Muscle layer of colon (tissue), 2 donors: ENCODE measurements at regions not wholly inside any gene's neighbourhood (a gene's known extent, or its start where the extent isn't known, plus 50 kb on each side); places are given as distances from the start of the nearest gene placed in this dataset.

ENCODE experiments used
- H3K27ac ChIP-seq: one replicate; pipeline ENCODE4 v1.7.0; 2013; ENCODE audit warnings: low read depth, mild to moderate bottlenecking, low read length, moderate library complexity
- H3K27me3 ChIP-seq, 2 donors: one replicate each; pipeline ENCODE4 v1.7.0; 2013; ENCODE audit warnings: low read length in 2 of 2, mild to moderate bottlenecking in 2 of 2; ENCODE audit not compliant: insufficient read depth in 2 of 2, control insufficient read depth in 1 of 2
- H3K36me3 ChIP-seq: one replicate; pipeline ENCODE4 v1.7.0; 2013; ENCODE audit warnings: mild to moderate bottlenecking, low read length; ENCODE audit not compliant: insufficient read depth
- H3K4me1 ChIP-seq: one replicate; pipeline ENCODE4 v1.7.0; 2013; ENCODE audit warnings: mild to moderate bottlenecking, low read length; ENCODE audit not compliant: insufficient read depth
- H3K4me3 ChIP-seq, 2 donors: one replicate each; pipeline ENCODE4 v1.7.0; 2013; ENCODE audit warnings: low read length in 2 of 2, low read depth in 1 of 2, mild to moderate bottlenecking in 1 of 2, moderate library complexity in 1 of 2
- H3K9ac ChIP-seq: one replicate; pipeline ENCODE4 v1.7.0; 2013; ENCODE audit warnings: low read length
- H3K9me3 ChIP-seq: one replicate; pipeline ENCODE4 v1.7.0; 2013; ENCODE audit warnings: mild to moderate bottlenecking, low read length
- donor health status: abdominal sarcoma.
- donor health status: Adenocarcinoma of cecum.

DNA sequence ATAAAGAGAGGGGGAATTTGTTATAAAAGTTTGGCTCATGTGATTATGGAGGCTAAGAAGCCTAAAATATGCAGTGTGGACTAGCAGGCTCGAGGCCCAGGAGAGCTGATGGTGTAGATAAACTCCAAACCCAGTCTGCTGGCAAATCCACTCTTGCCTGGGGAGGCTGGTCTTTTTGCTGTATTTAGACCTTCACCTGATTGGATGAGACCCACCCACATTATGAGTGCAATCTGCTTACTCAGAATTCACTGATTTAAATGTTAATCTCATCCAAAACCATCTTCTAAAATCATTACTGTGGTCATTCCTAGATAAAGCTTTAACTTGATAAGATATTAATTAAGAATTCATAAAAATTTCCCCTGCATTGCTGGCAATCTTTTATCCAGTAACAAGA, 473.2 kb downstream of the TMA16 start:
- H3K27me3 ChIP-seq, result no peaks in the 10 kb centered on the region
- no peaks in the 10 kb centered on the region for H3K4me1 ChIP-seq
- no peaks in the 10 kb centered on the region for H3K36me3 ChIP-seq
- no peak overlapping the region for H3K27ac ChIP-seq
- H3K4me3 ChIP-seq, result no peak overlapping the region
- H3K9me3 ChIP-seq, result no peaks in the 10 kb centered on the region
- no peak overlapping the region for H3K9ac ChIP-seq

DNA sequence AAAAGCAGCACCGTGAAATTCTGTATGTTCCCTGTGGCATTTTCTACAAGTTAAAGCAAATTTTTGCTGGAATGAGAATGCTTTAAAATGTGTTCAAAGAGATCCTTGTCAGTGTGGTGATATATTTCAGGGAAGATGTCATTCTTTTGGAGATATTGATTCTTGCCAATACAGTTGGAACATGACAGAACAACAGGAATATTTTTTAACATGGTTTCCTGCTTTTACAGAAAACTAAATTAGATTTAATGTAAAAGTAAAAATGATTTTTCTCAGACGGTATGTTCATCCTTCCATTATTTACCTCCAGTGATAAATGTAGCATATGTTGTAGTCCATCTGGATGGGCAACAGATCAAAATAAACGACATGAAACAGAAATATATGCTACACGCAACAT, 474.8 kb downstream of the TMA16 start:
- no peak overlapping the region for H3K27ac ChIP-seq

DNA sequence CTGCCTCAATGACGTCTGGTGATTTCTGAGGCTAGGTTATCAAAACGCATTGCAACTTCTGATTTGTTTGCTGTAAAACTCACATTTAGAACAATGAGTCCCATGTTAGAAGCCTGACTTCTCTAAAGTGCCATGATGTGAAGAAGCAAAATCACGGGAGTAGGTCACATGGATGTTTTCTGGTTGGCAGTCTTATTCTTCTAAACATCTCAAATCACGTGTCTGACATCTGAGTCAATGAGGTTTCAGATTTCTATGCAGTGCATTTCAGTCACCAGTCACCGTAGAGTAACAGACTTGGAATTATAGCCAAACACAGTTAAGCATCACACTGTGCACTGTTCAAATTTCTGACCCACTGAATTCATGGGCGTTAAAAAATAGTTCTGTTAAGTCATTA, 482.1 kb downstream of the TMA16 start:
- H3K27me3 ChIP-seq, result no peaks in the 10 kb centered on the region
- no peaks in the 10 kb centered on the region for H3K36me3 ChIP-seq
- no peaks in the 10 kb centered on the region for H3K9me3 ChIP-seq
- H3K27ac ChIP-seq, result no peak overlapping the region
- no peak overlapping the region for H3K4me3 ChIP-seq
- no peak overlapping the region for H3K9ac ChIP-seq
- no peaks in the 10 kb centered on the region for H3K4me1 ChIP-seq

More for the DNA sequence above, 474.8 kb downstream of the TMA16 start:
- no peak overlapping the region for H3K9ac ChIP-seq
- no peaks in the 10 kb centered on the region for H3K4me1 ChIP-seq
- H3K9me3 ChIP-seq, result no peaks in the 10 kb centered on the region
- H3K36me3 ChIP-seq, result no peaks in the 10 kb centered on the region
- no peak overlapping the region for H3K4me3 ChIP-seq
- H3K27me3 ChIP-seq, result no peaks in the 10 kb centered on the region

DNA sequence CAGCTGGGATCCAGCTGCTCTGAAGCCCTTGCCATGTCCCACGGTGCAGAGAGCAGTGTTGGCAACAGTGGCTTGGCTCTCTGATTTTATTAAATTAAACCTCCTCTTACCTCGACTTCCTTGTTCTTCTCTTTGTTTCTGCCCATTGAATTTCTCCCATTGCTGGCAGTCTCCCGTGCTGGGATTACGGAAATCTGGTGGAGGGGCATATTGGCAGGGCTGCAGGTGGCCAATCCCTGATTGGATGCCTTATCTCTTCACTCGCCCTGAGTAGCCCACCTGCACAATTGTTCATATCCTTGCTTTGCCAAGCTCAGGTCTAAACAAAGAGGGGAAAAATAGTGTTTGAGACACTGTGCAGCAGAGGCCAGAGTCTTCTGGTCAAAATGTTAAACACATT, 493.9 kb downstream of the TMA16 start:
- Histone ChIP-seq H3K36me3 (no peaks in the 10 kb centered on the region), H3K9ac (no peak overlapping the region), H3K9me3 (no peaks in the 10 kb centered on the region), H3K4me1 (no peaks in the 10 kb centered on the region), H3K27me3 (no peaks in the 10 kb centered on the region), H3K27ac (no peak overlapping the region), H3K4me3 (no peak overlapping the region)

DNA sequence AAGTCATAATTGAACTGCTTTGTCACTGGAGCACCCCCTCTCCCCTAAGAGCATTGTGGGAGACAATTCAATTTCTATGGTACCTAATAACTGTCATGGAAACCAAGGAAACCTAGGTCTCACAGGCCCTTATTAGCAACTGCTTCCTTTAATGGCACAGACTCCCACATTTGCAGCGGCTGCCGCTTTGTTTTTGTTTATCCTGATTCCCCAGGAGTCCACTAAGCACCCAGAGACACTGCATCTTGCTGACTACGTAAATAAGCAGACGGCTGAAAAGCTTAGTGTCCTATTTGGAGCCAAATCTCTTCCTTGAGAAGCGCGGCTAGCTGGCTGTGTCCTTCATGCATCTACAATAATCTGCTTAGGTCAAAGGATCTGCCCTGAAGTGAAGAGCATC, 494.4 kb downstream of the TMA16 start:
- Histone ChIP-seq H3K27ac (no peak overlapping the region), H3K36me3 (no peaks in the 10 kb centered on the region), H3K9ac (no peak overlapping the region), H3K27me3 (no peaks in the 10 kb centered on the region), H3K4me3 (no peak overlapping the region), H3K9me3 (no peaks in the 10 kb centered on the region), H3K4me1 (no peaks in the 10 kb centered on the region)

DNA sequence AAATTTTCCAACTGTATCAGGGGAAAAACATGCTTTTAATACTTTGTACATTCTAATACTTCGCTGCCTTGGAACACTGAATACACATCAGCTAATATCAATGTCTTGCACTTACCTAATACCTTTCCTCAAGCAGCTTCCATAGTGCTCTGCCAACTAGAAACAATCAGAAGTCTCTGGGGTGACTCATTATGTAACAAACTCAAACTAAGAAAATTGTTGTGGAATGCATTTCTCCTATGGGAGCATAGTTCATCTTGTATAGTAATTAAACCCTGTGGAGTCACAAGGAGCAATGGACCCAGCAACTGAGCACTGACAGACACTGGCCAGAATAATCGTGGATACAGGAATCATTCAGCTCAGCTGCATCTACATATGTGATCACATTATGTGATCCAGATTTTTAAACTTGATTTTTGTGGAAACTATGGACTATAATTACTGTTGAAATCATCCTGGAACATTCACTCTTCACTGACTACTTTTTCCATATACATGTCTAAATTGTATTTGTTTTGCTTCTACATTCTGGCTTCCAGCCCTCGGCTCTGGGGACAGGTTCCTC, 496.9 kb downstream of the TMA16 start:
- H3K27me3 ChIP-seq, result no peaks in the 10 kb centered on the region
- no peak overlapping the region for H3K27ac ChIP-seq
- no peaks in the 10 kb centered on the region for H3K9me3 ChIP-seq
- no peak overlapping the region for H3K4me3 ChIP-seq
- H3K9ac ChIP-seq, result no peak overlapping the region
- no peaks in the 10 kb centered on the region for H3K4me1 ChIP-seq
- no peaks in the 10 kb centered on the region for H3K36me3 ChIP-seq

DNA sequence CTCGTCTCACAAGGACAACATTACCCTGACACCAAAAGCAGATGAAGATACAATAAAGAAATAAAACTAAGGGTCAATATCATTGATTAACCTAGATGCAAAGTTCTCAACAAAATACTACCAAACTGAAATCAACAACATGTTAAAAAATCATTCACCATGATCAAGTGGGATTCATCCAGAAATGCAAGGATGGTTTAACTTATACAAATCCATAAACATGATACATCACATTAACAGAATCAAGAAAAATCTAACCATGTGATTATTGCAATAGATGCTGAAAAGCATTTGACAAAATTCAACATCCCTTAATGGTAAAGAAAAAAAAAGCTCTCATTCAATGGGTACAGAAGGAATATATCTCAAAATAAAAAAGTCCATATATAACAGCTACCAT, 514.9 kb downstream of the TMA16 start:
- Histone ChIP-seq H3K36me3 (no peaks in the 10 kb centered on the region), H3K27ac (no peak overlapping the region), H3K4me3 (no peak overlapping the region), H3K27me3 (no peaks in the 10 kb centered on the region), H3K9ac (no peak overlapping the region), H3K4me1 (no peaks in the 10 kb centered on the region), H3K9me3 (no peaks in the 10 kb centered on the region)

DNA sequence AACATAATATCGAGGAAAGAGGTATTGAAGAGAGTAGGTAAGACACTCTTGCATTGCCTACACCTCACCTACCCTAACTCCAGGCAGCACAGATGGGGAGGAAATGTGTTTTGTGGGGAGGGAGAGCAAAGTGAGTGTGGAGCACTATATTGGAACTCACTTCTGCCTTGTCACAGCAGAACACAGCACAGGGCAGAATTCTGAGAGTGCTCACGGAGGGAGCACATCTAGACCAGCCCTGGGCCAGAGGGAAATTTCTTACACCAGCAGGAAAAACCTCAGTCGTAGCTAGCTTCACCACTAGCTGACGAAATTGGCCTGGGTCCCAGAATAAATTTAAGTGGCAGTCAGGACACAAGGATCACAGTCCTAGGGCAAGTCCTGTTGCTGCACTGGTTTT, 517.3 kb downstream of the TMA16 start:
- no peaks in the 10 kb centered on the region for H3K4me1 ChIP-seq
- no peaks in the 10 kb centered on the region for H3K9me3 ChIP-seq
- no peaks in the 10 kb centered on the region for H3K36me3 ChIP-seq
- H3K9ac ChIP-seq, result no peak overlapping the region
- H3K27me3 ChIP-seq, result no peaks in the 10 kb centered on the region
- no peak overlapping the region for H3K27ac ChIP-seq
- H3K4me3 ChIP-seq, result no peak overlapping the region

DNA sequence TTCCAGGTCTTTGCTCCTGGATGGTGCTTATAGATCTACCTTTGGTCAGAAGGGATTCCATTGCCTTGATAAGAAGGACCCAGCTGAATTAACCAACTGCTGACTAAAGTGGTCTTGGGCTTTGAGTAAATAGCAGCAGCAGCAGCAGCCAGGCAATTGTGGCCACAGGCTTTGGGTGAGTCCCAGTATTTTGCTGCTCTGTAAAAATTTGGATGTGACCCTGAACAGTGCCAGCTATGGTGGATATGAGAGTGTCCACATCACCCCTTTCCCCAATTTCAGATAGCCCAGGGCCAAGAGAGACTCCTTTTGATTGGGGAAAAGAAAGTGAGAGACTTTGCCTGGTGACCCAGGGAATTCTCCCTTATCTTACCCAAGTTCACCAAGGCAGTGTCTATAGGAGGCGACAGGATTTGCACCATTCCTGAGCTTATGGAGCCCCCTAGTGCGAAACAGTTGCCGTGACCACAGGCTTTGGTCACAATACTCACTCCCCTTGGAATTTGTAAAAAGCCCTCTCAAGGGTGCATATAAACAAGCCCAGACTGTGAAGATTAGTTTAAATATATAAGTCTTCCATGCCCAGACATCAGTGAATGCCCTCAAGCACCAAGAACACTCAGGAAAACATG, 518.0 kb downstream of the TMA16 start:
- Histone ChIP-seq H3K4me1 (no peaks in the 10 kb centered on the region), H3K27me3 (no peaks in the 10 kb centered on the region), H3K9me3 (no peaks in the 10 kb centered on the region), H3K4me3 (no peak overlapping the region), H3K9ac (no peak overlapping the region), H3K27ac (no peak overlapping the region), H3K36me3 (no peaks in the 10 kb centered on the region)

DNA sequence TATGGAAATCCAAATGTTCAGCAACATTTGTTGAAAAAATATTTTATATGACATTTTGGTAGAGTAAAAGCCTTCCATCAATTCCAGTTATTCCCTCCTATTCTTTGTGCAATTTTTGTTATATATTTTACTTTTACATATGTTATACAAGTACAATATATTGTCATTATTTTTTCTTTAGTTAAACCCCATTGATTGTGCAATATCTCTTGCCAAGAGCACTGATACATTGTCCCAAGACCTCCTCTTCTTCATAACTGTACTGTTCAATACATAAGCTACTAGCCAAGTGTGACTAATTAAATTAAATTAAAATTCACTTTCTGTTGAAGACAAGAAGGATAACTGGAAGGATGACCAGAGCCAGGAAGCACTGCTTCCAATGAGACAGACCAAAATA, 527.5 kb downstream of the TMA16 start:
- no peaks in the 10 kb centered on the region for H3K27me3 ChIP-seq
- no peaks in the 10 kb centered on the region for H3K36me3 ChIP-seq
- H3K4me3 ChIP-seq, result no peak overlapping the region
- H3K9ac ChIP-seq, result no peak overlapping the region
- H3K4me1 ChIP-seq, result no peaks in the 10 kb centered on the region
- peaks cover 5% of the 10 kb centered on the region for H3K9me3 ChIP-seq
- H3K27ac ChIP-seq, result no peak overlapping the region

DNA sequence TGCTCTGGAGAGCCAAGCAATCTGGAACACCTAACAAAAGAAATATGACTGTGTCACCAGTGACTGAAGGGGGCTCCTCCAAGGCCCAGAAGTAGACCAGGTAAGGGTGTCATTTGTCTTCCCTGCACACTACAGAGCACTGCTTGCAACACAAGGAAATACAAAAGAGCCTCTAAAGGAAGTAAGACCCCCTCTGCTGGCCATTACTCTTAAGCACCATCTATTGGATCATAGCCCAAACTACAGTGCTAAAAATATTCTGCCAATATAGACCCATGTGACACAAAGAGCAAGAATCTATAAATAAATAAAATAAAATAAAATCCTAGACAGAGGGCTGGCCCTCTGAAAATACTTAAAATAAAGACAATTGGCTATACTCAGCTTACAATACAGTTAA, 528.7 kb downstream of the TMA16 start:
- Histone ChIP-seq H3K9ac (no peak overlapping the region), H3K4me1 (no peaks in the 10 kb centered on the region), H3K27me3 (no peaks in the 10 kb centered on the region), H3K27ac (no peak overlapping the region), H3K9me3 (peaks cover 5% of the 10 kb centered on the region), H3K4me3 (no peak overlapping the region), H3K36me3 (no peaks in the 10 kb centered on the region)

DNA sequence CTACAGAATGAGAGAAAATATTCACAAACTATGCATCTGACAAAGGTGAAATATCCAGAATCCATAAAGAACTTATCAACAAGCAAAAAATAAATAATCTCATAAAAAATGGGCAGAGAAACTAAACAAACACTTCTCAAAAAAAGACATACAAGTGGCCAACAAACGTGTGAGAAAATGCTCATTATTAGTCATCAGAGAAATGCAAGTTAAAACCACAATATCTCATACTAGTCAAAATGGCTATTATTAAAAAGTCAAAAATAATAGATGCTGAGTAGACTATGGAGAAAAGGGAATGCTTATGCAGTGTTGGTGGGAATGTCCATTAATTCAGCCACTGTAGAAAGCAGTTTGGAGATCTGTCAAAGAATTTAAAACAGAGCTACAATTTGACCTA, 533.3 kb downstream of the TMA16 start:
- H3K9ac ChIP-seq, result no peak overlapping the region
- H3K4me1 ChIP-seq, result no peaks in the 10 kb centered on the region
- H3K9me3 ChIP-seq, result peaks cover 4% of the 10 kb centered on the region
- H3K27me3 ChIP-seq, result no peaks in the 10 kb centered on the region
- H3K4me3 ChIP-seq, result no peak overlapping the region
- no peak overlapping the region for H3K27ac ChIP-seq
- H3K36me3 ChIP-seq, result no peaks in the 10 kb centered on the region
